Cardiac fibroblast (primary cell): ENCODE measurements at regions not wholly inside any gene's neighbourhood (a gene's known extent, or its start where the extent isn't known, plus 50 kb on each side); places are given as distances from the start of the nearest gene placed in this dataset.

ENCODE experiments used
- DNase-seq, 2 donors: peaks; one replicate each; pipeline versions ENCODE4 v3.0.0 to v3.0.0-alpha.2; 2010; ENCODE audit warnings: low read depth in 2 of 2
- H3K4me3 ChIP-seq, 2 donors: replicated peaks in 1 of 2; 1 replicate in 1 of 2; 2 replicates in 1 of 2; pipeline ENCODE4 v1.5.1; 2011; ENCODE audit warnings: low read depth in 2 of 2, low read length in 2 of 2, mild to moderate bottlenecking in 2 of 2, moderate library complexity in 1 of 2
- CTCF ChIP-seq: IDR thresholded peaks from one replicate; pipeline ENCODE4 v1.5.1; 2011; ENCODE audit warnings: low read depth, mild to moderate bottlenecking, low read length, inconsistent platforms

- no peak overlapping the region for H3K4me3 ChIP-seq
- TF ChIP-seq CTCF, result no peak
- no peak for DNase-seq
These were observed 346.6 kb upstream of the GNPDA2 start for GRCh38 chr4:45072981-45073380.

- DNase-seq, result no peak
- TF ChIP-seq CTCF, result no peak
These were observed 338.4 kb upstream of the GNPDA2 start for GRCh38 chr4:45064741-45065140.

GRCh38 chr4:45063696-45064095 is 337.3 kb upstream of the GNPDA2 start:
- no peak for DNase-seq
- TF ChIP-seq CTCF, result no peak
- H3K4me3 ChIP-seq, result no peak overlapping the region

More at GRCh38 chr4:45064741-45065140, 338.4 kb upstream of the GNPDA2 start:
- no peak overlapping the region for H3K4me3 ChIP-seq

- TF ChIP-seq CTCF, result no peak
- peak in 1 of 2 donors; percentile 1 for DNase-seq
- H3K4me3 ChIP-seq, result no peak overlapping the region
These were observed 336.7 kb upstream of the GNPDA2 start for GRCh38 chr4:45062935-45063545.

GRCh38 chr4:45043911-45044310 is 317.6 kb upstream of the GNPDA2 start:
- DNase-seq, result no peak
- TF ChIP-seq CTCF, result no peak
- no peak overlapping the region for H3K4me3 ChIP-seq

GRCh38 chr4:45036677-45037076 is 310.3 kb upstream of the GNPDA2 start:
- H3K4me3 ChIP-seq, result no peak overlapping the region
- DNase-seq, result no peak
- no peak for TF ChIP-seq CTCF
